ENCODE measurements at regions not wholly inside any gene's neighbourhood (a gene's known extent, or its start where the extent isn't known, plus 50 kb on each side); places are given as distances from the start of the nearest gene placed in this dataset.
"Not testable (repeated sequence)": the region's sequence is repeated elsewhere in the genome, so short reads cannot be mapped to it uniquely, and the experiment has no call there.

- DNase-seq (no peak), ATAC-seq (no peak)
Observed at GRCh38 chr5:82952326-82952725, 124.9 kb downstream of the TMEM167A start.

GRCh38 chr5:82944267-82944666 is 132.9 kb downstream of the TMEM167A start:
- not testable (repeated sequence) for ATAC-seq, DNase-seq

GRCh38 chr5:82942083-82942881 is 134.9 kb downstream of the TMEM167A start:
- ATAC-seq, result no peak
- DNase-seq, result no peak

- ATAC-seq (no peak), DNase-seq (no peak)
Observed at GRCh38 chr5:82938901-82939725, 138.1 kb downstream of the TMEM167A start.

- not testable (repeated sequence) for ATAC-seq, DNase-seq
Observed at GRCh38 chr5:82932473-82933220, 144.5 kb downstream of the TMEM167A start.

GRCh38 chr5:82931110-82931509 is 146.1 kb downstream of the TMEM167A start:
- ATAC-seq (no peak), DNase-seq (no peak)

GRCh38 chr5:82925061-82925411 is 152.2 kb downstream of the TMEM167A start:
- DNase-seq (no peak), ATAC-seq (no peak)

GRCh38 chr5:82924226-82925060 is 152.8 kb downstream of the TMEM167A start:
- ATAC-seq (no peak), DNase-seq (no peak)

GRCh38 chr5:82922086-82922734 is 155.0 kb downstream of the TMEM167A start:
- ATAC-seq, result no peak

GRCh38 chr5:82918311-82919031 is 158.7 kb downstream of the TMEM167A start:
- ATAC-seq, result no peak

More at GRCh38 chr5:82922086-82922734, 155.0 kb downstream of the TMEM167A start:
- DNase-seq, result no peak

GRCh38 chr5:82917584-82917983 is 159.6 kb downstream of the TMEM167A start:
- DNase-seq (no peak), ATAC-seq (no peak)

More at GRCh38 chr5:82918311-82919031, 158.7 kb downstream of the TMEM167A start:
- DNase-seq, result no peak

- DNase-seq, result no peak
- no peak for ATAC-seq
Observed at GRCh38 chr5:82913971-82914370, 163.2 kb downstream of the TMEM167A start.

- ATAC-seq, result no peak
- no peak for DNase-seq
Observed at GRCh38 chr5:82912462-82912861, 164.7 kb downstream of the TMEM167A start.

- ATAC-seq (peak; percentile 70), DNase-seq (peak; percentile 7)
Observed at GRCh38 chr5:82911910-82912309, 165.3 kb downstream of the TMEM167A start.

GRCh38 chr5:82910905-82911304 is 166.3 kb downstream of the TMEM167A start:
- DNase-seq (no peak), ATAC-seq (no peak)

- no peak for DNase-seq
- ATAC-seq, result no peak
Observed at GRCh38 chr5:82910491-82910890, 166.7 kb downstream of the TMEM167A start.

- ATAC-seq, result no peak
- no peak for DNase-seq
Observed at GRCh38 chr5:82909771-82910170, 167.4 kb downstream of the TMEM167A start.

GRCh38 chr5:82905986-82906385 is 171.2 kb downstream of the TMEM167A start:
- ATAC-seq (no peak), DNase-seq (no peak)

GRCh38 chr5:82901281-82901888 is 175.8 kb downstream of the TMEM167A start:
- DNase-seq, result no peak
- no peak for ATAC-seq

GRCh38 chr5:82894716-82895115 is 182.5 kb downstream of the TMEM167A start:
- no peak for ATAC-seq
- no peak for DNase-seq
